OCI-LY3 (cell line): ENCODE measurements at regions not wholly inside any gene's neighbourhood (a gene's known extent, or its start where the extent isn't known, plus 50 kb on each side); places are given as distances from the start of the nearest gene placed in this dataset.

Source experiments
- EZH2phosphoT487 ChIP-seq: fragments of 200-600 bp; shearing (Covaris generic); IDR thresholded peaks from 2 replicates; pipeline ENCODE4 v1.6.1; 2018; ENCODE audit warnings: antibody characterized with exemption, mixed run types, low read depth
- TF ChIP-seq, protein P1 (sequence below): fragments of 200-600, 300-600 bp; sonication (generic); IDR thresholded peaks from 2 replicates; pipeline ENCODE4 v1.5.1; 2014; ENCODE audit warnings: antibody characterized with exemption, low read length, low read depth

DNA sequence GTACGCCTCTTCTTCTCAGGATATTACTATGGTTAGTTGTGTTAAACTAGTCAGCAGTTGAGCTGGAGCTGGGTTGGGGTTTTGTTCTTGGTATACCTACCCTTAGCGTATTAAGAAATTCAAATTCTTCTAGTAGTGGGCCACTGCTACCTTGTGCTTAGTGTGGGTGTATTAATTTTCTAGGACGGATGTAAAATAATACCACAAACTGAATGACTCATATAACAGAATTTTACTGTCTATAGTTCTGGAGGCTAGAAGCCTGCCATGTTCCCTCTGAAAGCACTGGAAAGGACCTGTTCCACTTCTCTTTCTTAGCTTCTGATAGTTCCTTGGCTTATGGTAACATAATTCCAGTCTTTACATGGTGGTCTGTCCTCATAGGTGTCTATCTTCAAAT is 1274.7 kb downstream of the ADGRL3 start:
- TF ChIP-seq, protein P1, sequence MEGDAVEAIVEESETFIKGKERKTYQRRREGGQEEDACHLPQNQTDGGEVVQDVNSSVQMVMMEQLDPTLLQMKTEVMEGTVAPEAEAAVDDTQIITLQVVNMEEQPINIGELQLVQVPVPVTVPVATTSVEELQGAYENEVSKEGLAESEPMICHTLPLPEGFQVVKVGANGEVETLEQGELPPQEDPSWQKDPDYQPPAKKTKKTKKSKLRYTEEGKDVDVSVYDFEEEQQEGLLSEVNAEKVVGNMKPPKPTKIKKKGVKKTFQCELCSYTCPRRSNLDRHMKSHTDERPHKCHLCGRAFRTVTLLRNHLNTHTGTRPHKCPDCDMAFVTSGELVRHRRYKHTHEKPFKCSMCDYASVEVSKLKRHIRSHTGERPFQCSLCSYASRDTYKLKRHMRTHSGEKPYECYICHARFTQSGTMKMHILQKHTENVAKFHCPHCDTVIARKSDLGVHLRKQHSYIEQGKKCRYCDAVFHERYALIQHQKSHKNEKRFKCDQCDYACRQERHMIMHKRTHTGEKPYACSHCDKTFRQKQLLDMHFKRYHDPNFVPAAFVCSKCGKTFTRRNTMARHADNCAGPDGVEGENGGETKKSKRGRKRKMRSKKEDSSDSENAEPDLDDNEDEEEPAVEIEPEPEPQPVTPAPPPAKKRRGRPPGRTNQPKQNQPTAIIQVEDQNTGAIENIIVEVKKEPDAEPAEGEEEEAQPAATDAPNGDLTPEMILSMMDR = no peak
- TF ChIP-seq EZH2phosphoT487 = no peak
